HT1080 (cell line): ENCODE measurements at regions not wholly inside any gene's neighbourhood (a gene's known extent, or its start where the extent isn't known, plus 50 kb on each side); places are given as distances from the start of the nearest gene placed in this dataset.

Experiments used
- DNase-seq: peaks from one replicate; pipeline ENCODE4 v3.0.0-alpha.2; 2015; ENCODE audit warnings: low read depth

DNA sequence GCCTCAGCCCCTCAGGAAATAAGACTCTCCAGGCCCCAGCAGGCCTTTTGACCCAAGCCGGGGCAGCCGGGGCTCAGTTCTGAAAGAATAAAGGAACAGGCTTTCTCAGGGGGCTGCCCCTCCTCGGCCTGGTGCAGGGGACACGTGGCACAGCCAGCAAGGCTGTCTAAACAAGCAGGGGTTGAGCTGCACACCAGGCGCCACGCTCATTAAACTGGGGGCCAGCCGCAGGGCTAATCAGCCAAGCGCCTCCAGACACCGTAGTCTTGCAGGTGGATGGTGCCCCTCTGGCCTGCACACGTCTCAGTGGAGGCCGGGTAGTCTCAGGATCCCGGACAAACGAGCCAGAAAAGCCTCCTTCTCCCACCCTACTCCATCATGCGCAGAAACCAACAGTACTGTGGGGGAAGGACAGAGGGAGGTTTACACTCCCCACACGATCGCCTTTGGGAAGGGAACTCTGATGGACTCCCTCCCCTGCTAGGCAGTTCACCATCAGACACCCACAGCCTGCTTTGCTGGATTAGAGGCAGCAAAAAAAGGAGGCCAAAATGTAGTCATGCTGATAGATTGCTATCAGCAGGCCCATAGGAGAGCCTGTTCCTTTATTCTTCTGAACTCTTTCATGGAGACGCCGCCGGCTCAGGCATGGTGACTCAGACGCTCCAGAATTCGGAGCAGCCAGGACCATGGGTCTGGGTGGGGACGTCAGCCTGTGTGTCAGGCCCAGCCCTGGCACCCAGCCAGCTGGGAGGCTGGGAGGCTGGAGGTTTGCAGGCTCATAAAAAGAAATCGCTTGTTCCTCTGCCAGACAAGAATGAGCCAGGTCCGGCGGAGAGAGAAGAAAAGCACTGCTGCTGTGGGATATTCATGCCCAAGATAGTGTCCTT, 342.4 kb downstream of the BCOR start:
- peak; percentile 95 for DNase-seq

DNA sequence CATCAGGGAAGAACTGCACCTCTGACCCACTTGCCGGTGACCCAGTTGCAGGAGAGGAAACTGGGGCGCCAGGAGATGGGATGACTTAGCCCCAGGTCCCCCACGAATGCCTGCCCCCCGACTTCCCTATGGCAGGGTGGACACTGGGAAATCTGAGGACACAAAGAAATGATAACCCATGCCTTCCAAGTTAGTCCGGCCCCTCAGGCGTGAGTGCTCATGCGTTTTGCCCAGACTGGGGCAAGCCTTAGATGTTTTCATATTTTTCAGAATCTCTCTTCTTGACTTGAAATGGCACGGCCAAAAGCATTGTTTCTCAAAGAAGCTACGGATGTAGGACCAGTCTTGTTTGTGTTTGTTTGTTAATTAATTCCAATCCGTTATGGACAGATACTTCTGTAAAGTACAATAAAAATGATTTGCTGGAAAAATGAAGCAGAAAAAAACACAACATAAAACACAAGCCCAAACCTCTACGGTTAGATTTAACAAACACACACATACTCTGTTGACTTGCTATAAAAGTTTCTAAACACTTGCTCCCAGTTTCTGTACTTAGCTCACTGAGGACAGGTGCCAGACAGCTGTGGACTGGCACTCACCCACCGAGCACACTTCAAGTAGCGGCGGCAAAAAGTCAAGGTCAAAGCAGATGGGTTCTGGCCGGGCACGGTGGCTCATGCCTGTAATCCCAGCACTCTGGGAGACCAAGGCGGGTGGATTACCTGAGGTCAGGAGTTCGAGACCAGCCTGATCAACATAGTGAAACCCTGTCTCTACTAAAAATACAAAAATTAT, 341.5 kb downstream of the BCOR start:
- no peak for DNase-seq

DNA sequence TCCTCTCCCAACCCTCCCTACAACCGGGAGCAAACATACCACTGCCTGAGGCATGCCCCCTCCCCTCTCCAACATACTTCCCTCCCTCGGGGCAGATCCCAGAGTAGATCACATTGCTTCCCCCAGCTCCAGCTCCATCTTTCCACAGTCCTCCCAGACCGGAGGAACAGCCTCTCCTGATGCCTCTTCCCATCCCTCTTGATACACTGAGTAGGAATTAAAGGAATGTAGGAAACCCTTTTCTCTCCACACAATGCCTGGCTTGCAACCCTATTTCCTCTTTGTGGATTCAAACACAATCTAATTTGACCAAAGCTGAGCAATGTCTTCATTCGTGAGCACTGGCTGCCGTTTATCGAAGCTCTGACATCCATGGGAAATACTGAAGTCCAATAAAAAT, 339.8 kb downstream of the BCOR start:
- no peak for DNase-seq

DNA sequence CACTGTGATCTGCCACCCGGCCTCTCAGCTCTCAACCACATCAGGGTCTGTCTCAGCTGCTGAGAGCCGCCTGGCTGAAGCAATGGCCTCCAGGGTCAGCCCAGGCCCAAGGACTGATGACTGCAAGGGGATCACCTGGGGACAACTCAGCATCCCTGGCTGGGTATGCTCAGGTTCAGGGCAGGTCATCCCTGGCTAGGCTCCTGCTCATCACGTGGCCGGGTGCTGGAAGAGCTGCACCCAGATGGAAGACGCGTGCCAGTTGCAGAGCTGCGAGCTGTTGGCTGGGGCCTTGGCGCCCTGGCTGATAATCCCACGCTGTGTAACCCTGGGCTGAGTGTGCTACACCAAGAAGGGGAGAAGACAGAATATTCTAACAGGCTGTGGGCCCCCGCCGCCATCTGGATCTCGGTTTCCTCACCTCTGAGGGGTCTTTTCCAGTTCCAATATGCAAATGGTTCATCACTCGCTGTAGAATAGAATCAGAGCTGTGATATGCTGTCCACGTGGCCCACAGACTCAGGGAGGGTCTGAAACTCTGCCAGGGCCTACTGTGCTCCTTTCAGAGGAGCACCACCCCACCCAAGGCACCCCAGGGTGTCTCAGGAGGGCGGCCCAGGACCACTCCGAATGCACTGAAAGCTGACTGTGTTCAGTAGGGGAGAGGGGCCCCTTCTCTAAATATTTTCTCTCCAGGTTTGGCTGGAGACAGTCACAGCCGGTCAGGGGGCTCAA, 338.8 kb downstream of the BCOR start:
- no peak for DNase-seq

DNA sequence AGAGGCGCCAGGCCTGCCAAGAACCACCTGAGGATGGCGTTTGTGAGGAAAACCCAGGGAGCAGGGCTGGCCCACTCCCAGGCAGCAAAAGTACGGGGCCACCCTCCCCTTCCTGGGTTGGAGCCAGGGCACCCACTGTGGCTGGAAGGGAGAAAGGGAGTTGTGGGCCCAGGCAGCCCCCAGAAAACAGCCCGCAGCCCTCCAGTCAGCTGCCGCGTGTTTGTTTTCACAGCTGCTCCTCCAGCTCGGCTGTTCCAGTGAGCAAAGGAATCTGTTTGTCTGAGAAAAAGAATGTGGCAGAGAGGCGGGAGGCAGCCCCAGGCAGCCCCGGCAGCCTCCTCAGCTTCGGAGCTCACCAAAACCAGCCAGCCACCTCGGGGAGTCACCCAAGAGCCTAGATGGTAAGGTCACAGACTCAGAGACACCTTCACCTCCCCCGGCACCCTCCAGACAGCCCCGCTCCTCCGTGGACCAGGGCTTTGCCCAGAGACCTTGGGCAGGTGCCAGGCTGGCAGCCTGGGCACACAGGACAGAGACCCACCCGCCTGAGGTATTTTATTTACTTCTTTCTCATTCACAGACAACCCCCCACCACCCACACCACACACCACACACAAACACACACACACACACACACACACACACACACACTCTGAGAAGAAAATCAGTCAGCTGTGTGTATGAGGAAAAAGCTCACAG, 338.1 kb downstream of the BCOR start:
- DNase-seq: no peak

DNA sequence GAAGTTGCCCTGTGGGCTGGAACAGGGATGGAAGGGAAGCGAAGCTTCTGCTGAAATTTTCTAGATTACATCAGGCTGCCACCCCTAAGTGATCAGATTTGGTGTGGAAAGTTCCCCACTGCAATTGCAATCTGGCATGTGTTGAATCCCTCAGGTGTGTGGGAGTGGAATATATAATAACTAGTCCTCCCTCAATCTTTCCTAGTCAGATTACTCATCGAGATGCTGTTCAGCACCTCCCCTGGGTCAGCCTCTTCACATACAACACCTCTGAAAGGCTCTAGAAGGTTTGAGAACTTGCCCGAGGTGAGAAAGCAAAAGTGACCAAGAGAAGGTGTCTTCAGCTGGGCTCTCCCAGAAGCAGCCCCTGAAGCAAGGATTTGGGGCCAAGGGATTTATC, 336.8 kb downstream of the BCOR start:
- no peak for DNase-seq

DNA sequence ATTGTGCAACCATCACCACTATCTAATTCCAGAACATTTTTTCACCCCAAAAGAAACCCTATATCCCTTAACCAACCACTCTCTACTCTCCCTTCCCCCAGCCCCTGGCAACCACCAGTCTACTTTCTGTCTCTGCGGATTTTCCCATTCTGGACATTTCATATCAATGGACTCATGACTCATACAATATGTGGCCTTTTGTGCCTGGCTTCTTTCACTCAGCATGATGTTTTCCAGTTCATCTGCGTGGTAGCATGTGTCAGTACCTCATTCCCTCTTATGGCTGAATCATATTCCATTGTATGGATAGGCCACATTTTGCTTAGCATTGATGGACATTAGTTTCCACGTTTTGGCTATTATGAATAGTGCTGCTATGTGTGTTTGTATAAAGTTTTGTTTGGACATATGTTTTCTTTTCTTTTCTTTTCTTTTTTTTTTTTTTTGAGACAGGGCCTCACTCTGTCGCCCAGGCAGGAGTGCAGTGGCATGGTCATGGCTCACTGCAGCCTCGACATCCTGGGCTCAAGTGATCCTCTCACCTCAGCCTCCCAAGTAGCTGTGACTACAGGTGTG, 335.4 kb downstream of the BCOR start:
- peak; percentile 64 for DNase-seq

DNA sequence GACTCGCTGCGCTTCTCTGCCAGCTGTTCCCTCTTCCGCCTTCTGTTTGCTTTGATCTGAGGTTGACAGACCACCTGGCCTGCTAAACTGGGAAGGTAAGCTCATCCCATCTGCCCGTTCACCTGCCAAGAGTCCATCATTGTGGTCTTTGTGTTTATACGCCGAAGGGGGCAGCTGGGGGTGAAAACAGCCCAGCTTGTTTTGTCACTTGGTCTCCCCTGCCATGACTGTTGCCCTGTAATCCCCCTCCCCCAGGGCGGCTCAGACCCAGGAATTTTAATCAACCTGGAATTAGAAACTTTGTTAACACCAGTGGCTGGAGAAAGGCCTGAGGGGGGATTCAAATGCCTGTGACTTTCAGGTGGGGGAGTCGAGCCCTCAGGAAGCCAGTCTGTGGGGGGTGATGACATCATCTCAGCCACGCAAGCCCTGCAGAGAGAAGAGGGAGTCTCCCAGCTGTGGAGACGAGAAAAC, 333.3 kb downstream of the BCOR start:
- no peak for DNase-seq

DNA sequence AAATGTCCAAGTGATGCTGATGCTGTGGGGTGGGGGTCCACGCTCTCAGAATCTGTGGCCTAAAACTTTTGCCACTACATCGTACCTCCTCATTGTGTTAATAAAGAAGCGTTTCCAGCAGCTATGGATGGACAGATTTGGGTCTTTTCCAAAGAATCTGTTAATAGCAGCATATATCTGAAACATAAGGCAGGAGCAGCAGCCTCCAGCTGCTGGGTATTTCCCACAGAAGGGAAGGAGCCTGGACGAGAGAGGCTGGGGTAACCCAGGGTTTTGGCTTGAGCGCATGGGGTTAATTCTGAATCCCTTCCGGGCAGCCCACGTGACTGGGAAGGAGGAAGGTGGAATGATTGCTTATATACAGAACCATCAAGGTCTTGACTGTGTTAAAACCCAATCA, 332.4 kb downstream of the BCOR start:
- DNase-seq: no peak

DNA sequence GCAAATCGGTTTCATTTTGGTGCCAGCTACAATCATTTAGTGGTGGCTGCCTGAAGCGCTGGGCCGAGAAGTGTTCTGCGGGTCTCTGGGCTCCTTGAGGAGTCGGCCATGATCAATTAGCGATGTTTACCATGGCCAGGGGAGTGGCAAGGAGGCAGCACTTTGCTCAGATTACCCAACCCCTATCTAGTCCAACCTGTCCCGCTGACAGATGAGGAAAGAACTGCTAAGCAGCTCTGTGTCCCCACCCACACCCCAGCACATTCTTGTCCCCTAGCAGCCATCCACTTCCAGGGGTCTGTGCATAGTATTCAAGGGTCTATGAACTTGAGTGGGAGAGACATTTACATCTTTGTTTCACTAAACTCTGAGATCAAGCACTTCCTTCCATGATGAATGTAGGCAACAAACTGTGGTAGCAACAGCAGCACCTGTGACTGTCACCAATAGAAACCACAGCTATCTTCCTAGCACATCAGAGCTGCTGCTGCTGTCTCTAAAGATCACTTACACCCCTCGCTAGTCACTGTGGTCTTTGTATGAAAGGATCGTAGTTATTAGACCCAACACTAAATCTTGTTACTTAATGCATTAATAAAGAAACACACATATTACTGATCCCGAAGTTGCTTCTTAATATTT, 331.6 kb downstream of the BCOR start:
- DNase-seq: no peak

DNA sequence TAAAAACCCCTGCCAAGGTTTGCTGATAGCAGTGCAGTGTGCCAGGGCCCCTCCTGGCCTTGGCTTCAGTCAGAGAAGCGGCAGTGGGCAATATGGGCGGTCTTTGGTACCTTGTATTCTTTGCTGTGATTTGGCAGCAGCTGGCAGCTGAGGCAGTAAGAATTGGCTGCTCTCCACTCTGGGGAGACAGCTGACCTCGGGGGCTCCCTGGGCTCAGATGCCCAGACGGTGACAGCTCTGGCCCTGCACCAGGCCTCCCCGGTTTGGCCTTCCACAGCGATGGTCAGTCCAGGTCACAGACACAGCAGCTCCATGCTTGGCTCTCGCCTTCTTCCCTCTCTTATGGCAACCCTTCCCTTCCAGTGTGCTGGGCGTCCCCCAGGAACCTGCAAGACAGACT, 330.9 kb downstream of the BCOR start:
- no peak for DNase-seq

DNA sequence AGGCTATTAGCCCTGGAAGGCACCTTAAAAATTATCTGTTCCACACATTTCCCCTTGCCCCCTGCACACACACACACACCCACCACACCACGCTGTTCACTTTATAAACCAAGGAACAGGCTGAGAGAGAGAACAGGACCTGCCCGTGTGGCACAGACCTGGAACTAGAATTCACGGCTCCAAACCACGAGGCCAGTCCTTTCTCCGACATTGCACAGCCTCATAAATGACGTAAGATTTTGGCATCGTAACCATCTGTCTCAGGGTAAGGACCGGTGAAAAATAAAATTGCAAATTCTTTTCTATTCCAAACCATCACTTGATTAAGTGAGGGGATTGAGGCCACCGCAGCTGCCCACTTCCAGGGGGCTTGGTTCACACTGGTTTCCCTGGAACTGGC, 330.3 kb downstream of the BCOR start:
- DNase-seq: no peak

DNA sequence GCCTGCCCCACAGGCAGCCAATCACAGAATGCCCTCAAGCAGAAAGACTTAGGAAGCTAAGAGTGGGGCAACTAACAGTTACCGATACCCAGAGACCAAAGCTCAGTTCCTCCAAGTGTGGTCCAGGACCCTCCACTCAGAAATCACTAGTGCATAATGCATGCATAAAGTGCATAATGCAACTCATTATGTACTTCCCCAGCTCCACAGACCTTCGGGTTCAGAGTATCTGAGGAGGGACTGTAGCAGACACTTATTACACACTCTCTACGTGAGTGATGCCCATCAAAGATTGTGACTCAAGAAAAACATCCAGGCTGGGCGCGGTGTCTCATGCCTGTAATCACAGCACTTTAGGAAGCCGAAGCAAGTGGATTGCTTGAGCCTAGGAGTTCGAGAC, 328.0 kb downstream of the BCOR start:
- DNase-seq: no peak

DNA sequence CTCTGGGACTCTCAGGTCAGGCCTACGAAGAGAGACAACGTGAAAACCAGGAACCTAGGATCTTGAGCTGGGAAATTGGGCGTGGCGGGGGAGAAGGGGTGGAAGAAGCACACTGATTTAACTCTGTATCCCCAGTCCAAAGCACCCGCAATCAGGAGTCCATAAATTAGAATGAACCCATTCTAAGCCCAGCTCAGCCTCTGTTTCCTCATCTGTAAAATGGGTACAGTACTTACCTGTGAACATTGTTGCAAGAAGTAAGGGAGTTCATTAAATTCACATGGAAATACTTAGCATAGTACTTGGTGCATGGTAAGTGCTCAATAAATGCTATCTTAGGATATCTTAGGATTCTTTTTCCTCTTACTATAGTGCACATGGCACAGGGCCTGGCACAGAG, 326.7 kb downstream of the BCOR start:
- DNase-seq: no peak

DNA sequence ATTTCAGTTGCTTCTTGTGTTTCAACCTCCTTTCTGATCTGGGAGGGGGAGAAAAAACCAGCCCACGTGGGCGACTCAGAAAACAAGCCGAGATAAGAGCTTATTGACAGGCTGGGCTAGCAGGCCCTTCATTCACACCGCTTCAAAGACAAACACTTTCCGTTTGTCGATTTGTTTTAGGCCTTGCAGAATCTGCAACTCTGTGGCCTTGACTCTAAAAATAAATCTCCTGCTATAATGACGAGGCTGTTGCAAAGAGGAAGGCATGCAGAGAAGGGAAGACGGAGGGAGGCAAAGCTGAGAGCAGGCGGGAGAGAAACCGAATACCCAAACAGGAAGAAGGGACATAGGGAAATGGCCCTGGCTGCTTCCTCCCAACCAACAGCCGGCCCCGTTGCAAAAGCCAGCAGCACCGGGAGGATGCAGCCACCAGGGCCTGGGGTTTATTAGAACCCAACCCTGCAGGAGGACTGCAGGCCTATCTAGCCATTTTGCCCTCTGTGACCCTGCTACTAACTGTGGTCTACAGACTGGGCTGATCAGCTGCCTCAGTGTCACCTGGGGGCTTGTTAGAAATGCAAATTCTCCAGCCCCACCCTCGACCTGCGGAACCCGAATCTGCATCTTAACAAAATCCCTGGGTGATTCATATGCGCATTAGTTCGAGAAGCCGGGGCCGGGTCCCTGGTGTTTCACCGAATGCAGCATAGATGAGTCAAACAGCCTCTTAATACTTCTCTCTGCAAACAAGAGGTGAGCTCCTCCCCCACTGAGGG, 325.5 kb downstream of the BCOR start:
- DNase-seq: peak; percentile 32

DNA sequence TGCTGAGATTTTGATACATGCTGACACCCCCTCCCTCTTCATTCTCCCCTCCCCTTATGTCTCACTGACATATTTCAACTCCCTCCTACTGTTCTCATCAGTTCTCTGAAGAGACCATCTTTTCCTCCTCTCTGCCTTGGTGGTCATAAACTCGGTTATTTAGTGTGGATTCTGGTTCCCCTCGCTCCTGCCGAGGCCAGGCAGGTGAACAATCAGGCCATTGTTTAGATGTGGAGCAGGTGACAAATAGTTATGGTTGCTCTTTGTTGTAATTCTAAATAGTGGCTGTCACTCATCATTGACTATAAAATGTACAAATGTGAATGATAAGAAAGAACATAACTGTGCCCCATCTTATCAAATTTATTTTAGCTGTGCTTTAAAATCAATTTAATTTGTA, 324.6 kb downstream of the BCOR start:
- DNase-seq: no peak

DNA sequence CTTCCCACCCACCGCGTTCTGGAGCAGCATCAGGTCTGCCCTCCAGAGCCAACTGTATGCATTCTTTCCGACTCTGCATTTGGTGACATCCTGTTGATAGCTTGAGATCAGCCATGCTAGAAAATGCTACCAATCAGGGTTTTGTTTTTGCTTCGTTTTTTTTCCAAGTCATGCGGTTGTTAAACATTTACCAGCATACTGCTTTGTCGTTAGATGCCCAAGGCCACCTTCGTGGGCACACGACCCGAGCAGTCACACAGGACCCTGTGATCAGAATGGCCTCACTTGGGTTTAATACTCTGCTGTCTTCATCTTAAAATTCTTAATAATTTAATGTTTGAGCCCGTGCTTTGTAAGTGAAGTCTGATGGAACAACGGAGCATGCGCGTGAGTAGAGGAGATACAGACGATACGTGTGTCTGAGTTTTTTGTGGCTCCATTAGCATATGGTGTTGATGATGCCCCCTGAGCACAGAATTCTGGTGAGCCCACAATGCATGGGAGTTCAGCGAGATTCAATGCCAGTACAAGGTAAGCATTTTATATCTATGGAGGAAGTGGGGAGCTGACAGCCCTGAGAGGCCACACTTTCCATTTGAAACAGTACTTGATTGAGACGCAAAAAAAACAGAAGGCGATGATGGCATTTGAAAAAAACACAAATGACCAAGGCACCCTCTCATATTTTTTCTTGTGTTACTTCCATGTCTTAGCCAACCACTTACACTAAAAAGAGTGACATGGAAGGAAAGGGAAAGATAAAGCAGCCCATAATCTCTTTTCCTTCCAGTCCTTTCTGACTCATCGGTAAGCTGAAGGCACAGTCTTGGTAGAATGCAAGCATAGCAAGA, 323.6 kb downstream of the BCOR start:
- no peak for DNase-seq

DNA sequence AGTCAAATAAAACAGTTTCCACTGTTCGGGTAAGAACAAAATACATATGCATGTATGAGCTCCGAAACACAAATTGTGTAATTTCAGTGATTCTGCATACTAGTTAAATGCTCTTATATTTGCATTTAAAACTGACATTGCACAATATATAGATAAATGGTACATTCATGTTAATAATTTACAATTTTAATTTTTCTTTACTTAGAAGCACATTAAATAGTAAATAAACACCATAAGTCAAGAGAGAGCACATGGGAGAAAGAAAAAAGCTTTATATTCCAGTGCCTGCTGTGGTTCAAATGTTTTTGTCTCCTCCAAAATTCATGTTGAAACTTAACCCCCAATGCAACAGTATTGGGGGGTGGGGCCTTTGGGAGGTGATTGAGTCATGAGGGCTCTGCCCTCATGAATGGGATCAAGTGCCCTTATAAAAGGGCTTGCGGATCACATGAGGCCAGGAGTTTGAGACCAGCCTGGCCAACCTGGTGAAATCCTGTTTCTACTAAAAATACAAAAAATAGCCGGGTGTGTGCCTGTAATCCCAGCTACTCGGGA, 322.9 kb downstream of the BCOR start:
- DNase-seq: no peak
